NCI-H345 (cell line): ENCODE measurements at regions not wholly inside any gene's neighbourhood (a gene's known extent, or its start where the extent isn't known, plus 50 kb on each side); places are given as distances from the start of the nearest gene placed in this dataset.
"Not testable (repeated sequence)": the region's sequence is repeated elsewhere in the genome, so short reads cannot be mapped to it uniquely, and the experiment has no call there.

Source experiments
- DNase-seq: peaks from one replicate; lab custom pipeline; 2025; lab: John Stamatoyannopoulos, UW

- no peak for DNase-seq
Observed at GRCh38 chr18:39453356-39453755, 1887.8 kb upstream of the CELF4 start.

- DNase-seq, result no peak
Observed at GRCh38 chr18:39450958-39451357, 1885.4 kb upstream of the CELF4 start.

DNA sequence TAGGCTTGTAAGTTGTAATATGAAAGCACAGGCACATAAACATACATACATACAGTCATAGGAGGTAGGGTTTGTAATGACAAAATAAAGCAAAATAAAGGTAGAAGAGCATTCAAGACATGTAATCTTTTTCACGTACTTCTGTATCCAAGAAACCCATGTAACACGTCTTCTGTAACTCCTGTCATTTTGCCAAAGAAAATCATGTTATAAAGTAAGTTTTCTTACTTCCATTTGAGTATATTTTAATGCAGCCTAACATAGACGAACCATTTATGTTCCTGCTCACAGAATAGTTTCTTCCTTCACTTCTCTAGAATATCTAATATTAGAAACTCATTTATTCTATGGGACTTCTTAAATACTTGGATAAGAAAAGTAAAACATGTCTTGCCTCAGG is 1884.0 kb upstream of the CELF4 start:
- DNase-seq, result no peak

DNA sequence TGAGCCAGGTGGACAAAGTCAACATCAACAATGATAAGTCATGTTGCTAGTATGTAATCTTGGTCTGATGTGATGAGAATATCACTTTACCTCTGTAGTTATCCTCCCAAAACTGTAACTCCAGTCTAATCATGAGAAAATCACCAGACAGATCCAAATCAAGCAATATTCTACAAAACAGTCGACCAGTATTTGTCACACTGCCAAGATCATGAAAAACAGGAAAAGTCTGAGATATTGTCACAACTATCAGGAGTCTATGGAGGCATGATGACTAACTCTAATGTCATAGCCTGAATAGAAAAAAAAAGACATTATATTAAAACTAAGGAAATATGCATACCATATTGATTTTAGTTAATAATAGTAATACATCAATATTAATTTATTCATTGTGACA is 1883.3 kb upstream of the CELF4 start:
- DNase-seq, result no peak

- DNase-seq, result not testable (repeated sequence)
Observed at GRCh38 chr18:39444957-39445356, 1879.4 kb upstream of the CELF4 start.

DNA sequence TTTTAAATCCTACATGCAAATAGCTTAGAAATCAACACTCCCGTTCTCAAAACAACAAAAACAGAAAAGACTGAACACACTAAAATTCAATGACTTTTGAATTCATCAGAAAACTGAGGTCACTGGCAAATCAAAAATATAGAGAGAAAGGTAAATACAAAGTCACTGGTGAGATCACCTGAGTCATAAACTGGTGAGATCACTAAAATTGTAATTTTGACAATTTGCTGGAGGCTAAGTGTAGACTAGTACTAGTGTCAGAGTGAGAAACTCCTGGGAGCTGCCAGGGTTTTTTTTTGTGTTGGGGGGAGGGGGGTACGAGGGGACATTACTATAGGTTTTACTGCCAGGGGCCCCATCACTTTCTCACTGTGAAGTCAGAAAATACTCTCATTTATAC is 1876.0 kb upstream of the CELF4 start:
- no peak for DNase-seq

- DNase-seq, result no peak
Observed at GRCh38 chr18:39435996-39436395, 1870.4 kb upstream of the CELF4 start.

GRCh38 chr18:39435209-39435608 is 1869.6 kb upstream of the CELF4 start:
- DNase-seq, result no peak

- no peak for DNase-seq
Observed at GRCh38 chr18:39434223-39434920, 1868.8 kb upstream of the CELF4 start.

- no peak for DNase-seq
Observed at GRCh38 chr18:39425172-39425850, 1859.7 kb upstream of the CELF4 start.

- no peak for DNase-seq
Observed at GRCh38 chr18:39424261-39424660, 1858.7 kb upstream of the CELF4 start.

GRCh38 chr18:39421276-39421675 is 1855.7 kb upstream of the CELF4 start:
- DNase-seq, result no peak

DNA sequence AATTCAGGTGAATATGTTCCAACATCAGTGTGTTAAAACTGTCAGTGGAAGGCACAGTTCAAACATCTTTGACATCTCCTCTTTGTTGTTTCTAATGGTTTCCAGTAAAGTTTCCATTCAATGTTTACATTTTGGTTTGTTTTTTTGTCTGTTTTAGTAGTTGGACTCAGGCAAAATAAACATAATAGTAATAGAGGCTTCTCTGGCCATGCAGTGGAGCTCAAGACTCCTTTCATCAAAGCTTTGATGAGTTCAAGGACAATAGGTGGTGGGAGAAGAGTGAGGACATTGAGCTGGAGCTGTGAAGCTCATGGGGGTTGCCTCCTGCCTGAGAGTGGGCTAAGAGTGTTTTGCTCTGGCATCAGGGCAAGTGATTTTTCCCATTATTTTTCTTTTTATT is 1853.7 kb upstream of the CELF4 start:
- no peak for DNase-seq

DNA sequence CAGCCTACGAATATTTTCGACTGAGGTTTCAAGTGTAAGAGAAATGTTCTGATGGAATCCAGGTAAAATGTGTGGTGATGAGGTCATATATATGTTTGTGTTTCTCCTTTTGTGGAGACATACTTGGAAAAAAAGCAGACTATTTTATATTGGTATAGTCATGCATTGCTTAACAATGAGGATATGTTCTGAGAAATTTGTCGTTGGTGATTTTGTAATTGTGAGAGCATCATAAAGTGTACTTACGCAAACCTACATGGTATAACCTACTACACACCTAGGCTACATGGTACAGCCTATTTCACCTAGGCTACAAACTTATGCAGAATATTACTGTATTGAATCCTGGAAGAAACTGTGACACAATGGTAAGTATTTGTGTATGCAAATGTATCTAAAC is 1849.9 kb upstream of the CELF4 start:
- no peak for DNase-seq

DNA sequence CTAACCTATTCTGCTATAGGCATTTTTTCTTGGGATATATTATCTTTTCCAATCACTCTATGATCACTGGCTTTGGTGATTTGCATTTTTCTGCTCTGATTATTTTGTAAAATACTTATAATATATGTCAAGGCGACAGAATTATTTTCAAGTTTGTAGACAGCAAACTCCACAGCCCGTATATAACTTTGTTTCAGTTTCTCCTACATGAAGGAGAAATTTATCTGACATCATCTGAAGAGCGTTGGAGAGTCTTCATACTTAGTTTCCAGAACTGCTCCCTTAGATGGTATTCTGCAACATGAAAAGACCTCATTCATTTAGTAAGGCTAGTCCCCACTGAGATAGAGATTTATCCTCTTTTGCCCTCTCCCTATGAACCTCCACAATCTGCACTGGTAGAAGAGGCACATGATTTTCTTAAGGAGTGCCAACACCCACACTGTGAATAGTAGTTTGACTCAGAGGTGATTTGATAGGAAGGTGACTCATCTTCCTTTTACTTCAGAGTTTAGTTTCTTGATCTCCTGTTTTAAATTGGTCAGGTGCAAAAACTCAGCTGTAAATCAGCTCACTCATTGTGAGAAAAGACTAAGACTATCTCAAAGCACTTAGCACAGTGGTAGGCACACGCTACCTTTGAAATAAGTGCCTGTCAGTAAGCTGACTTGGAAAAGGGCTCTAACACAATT is 1848.6 kb upstream of the CELF4 start:
- no peak for DNase-seq

DNA sequence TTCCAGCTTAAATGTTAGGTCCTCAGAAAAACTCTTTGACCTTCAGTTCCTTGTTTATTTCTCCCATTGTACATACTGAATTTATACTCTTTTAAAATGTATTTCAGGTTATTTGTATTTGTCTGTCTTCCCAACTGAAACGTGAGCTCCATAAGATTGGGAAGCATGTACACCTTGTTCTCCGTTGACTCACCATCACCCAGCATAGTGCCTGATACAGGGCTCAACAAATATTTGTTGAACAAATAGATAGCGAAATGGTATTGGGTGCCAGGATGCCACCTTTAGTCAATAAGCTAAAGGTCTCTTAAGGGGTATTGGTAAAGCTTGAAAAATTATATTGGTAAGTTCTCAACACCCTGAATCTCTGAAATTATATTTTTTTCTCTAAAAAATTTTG is 1841.3 kb upstream of the CELF4 start:
- DNase-seq, result no peak

DNA sequence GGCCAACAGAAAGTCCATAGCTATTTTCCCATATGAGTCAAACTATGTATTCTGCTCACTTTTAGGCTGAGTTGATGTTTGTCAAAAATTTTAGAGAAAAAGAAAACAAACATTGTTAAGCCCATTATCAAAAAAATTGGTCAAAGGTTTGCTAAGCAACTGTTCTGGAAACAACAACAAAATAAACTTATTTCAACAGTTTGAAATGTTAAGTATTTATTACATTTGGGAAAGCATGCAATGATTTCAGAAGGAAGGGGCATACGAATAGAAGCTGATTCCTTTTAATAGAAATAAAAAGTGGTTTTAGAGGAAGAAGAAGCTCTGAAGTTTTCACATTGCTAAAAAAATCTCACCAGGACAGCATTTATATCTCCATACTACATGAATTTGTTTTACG is 1837.5 kb upstream of the CELF4 start:
- DNase-seq, result no peak

DNA sequence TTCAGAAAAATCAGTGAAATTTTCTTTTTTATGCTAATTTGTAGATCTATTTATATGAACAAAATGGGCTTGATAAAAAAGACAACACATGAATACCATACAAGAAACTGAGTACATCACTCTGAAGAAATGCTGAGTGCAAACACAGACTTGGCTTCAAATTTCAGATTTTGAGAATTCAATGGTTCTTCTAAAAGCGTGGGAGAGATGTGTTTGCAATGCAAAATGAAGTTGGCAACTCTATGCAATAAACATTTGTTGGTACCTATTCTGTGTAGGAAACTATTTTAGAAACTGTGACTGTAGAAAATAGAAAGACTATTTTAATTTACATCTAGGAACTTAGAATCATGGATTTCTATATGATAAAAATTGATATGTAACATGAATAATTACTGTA is 1834.1 kb upstream of the CELF4 start:
- DNase-seq, result no peak

DNA sequence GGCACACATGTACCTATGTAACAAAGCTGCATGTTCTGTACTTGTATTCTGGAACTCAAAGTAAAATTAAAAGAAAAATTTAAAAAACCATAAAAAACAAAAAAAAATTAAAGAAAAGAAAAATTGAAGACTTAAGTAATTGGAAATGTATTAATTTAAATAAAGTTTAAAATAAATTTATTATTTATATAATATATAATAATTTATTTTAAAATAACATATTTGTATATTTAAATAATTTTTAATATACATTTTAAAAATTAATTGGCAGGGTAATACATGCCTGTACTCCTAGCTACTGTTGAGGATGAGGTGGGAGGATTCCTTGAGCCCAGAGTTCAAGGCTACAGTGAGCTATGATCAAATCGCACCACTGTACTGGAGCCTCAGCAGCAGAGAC is 1830.6 kb upstream of the CELF4 start:
- DNase-seq, result no peak

DNA sequence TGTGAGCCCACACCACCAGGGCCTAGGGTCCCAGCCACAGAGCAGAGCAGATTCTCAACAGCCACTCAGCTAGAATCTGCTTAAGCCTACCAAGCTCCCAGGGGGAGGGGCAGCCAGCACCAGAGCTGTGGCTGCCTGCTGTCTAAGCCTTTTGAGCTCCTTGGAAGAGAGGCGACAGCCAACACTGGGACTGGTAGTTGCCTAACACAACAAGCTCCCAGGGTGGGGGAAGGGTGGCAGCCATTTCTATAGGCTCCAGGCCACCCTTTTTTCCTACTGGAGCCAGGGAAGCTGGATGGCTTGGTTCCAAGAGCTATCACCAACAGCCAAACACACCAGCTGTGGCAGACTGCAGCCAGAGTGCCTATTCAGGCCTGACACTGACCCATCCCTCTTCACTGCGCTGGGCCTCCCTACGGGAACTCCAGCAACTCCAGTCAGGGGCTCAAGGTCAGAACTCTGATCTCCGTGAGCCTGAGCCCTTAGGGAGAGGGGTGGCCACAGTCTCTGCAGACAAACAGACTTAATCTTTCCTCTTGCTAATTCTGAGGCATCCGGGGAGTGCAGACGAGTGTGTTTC is 1824.3 kb upstream of the CELF4 start:
- peak; percentile 26 for DNase-seq

GRCh38 chr18:39380866-39381265 is 1815.3 kb upstream of the CELF4 start:
- DNase-seq, result no peak

DNA sequence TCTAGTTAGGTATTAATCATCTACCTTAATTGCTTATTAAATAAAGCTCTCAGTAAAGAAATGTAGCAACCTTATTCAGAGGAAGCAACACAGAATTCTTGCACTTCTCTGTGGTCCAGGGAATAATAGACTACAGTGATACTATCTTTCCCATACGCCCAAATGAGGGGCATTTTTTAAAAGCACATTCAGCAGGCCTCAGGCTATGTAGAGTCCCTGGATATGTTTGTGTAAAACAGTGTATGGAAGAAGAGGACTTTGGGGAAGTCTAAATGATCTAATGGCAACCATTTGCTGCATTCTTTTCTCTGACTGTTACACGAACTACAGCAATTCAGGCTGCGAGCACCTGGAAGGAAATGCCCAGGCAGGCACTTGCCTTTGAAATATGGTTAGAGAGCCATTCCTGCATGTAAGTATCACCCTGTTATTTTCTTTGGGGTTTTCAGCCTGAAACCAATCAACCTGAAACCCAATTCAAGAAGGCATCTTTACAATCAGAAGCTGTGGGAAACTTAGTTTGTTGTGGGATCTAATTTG is 1814.7 kb upstream of the CELF4 start:
- DNase-seq, result no peak

GRCh38 chr18:39375066-39375465 is 1809.5 kb upstream of the CELF4 start:
- DNase-seq, result no peak
